GM23248 (cell line): ENCODE measurements at regions not wholly inside any gene's neighbourhood (a gene's known extent, or its start where the extent isn't known, plus 50 kb on each side); places are given as distances from the start of the nearest gene placed in this dataset.
A peak's percentile ranks its signal among the peaks of the same experiment; 100 is the strongest.

Source experiments
- DNase-seq: peaks from one replicate; pipeline ENCODE4 v3.0.0-alpha.2; 2015
- H2AFZ ChIP-seq: fragments of 200-600 bp; sonication (generic); 2 replicates; pipeline ENCODE4 v1.6.1; 2016; ENCODE audit warnings: antibody characterized with exemption
- H3F3A ChIP-seq: fragments of 200-600 bp; sonication (generic); 2 replicates; pipeline ENCODE4 v1.6.1; 2016; ENCODE audit warnings: mild to moderate bottlenecking, antibody characterized with exemption, mixed run types; ENCODE audit not compliant: insufficient read depth
- H3K27ac ChIP-seq: fragments of 200-600 bp; sonication (generic); 2 replicates; pipeline ENCODE4 v1.5.1; 2016; ENCODE audit warnings: mild to moderate bottlenecking
- H3K27me3 ChIP-seq: fragments of 200-600 bp; sonication (generic); replicated peaks from 2 replicates; pipeline ENCODE4 v1.6.1; 2016; ENCODE audit warnings: mild to moderate bottlenecking; ENCODE audit not compliant: insufficient read depth
- H3K36me3 ChIP-seq: fragments of 200-600 bp; sonication (generic); 2 replicates; pipeline ENCODE4 v1.6.1; 2016; ENCODE audit warnings: low read depth, mild to moderate bottlenecking
- H3K4me1 ChIP-seq: fragments of 200-600 bp; sonication (generic); 2 replicates; pipeline ENCODE4 v1.6.1; 2016; ENCODE audit warnings: mild to moderate bottlenecking; ENCODE audit not compliant: insufficient read depth
- H3K4me2 ChIP-seq: fragments of 200-600 bp; sonication (generic); one replicate; pipeline ENCODE4 v1.6.1; 2016; ENCODE audit warnings: mild to moderate bottlenecking; ENCODE audit not compliant: unreplicated experiment
- H3K4me3 ChIP-seq: fragments of 200-600 bp; sonication (generic); 2 replicates; pipeline ENCODE4 v1.5.1; 2016; ENCODE audit warnings: mild to moderate bottlenecking
- H3K79me2 ChIP-seq: fragments of 200-600 bp; sonication (generic); 2 replicates; pipeline ENCODE4 v1.6.1; 2016; ENCODE audit warnings: mild to moderate bottlenecking; ENCODE audit not compliant: insufficient read depth
- H3K9ac ChIP-seq: fragments of 200-600 bp; sonication (generic); 2 replicates; pipeline ENCODE4 v1.6.1; 2016; ENCODE audit warnings: mild to moderate bottlenecking
- H3K9me2 ChIP-seq: fragments of 200-600 bp; sonication (generic); 2 replicates; pipeline ENCODE4 v1.6.1; 2016; ENCODE audit warnings: mixed run types, mild to moderate bottlenecking, moderate library complexity; ENCODE audit not compliant: insufficient read depth
- H3K9me3 ChIP-seq: fragments of 200-600 bp; sonication (generic); one replicate; pipeline ENCODE4 v1.6.1; 2017; ENCODE audit warnings: low read depth
- H4K20me1 ChIP-seq: fragments of 200-600 bp; sonication (generic); 2 replicates; pipeline ENCODE4 v1.6.0; 2016; ENCODE audit not compliant: insufficient read depth
- EZH2 ChIP-seq: fragments of 200-600 bp; sonication (generic); IDR thresholded peaks from 2 replicates; pipeline ENCODE4 v1.6.1; 2018; ENCODE audit warnings: antibody characterized with exemption, mild to moderate bottlenecking; ENCODE audit not compliant: insufficient read depth, poor library complexity, severe bottlenecking
- EZH2phosphoT487 ChIP-seq: fragments of 200-600 bp; sonication (generic); IDR thresholded peaks from 2 replicates; pipeline ENCODE4 v1.6.1; 2018; ENCODE audit warnings: antibody characterized with exemption, moderate library complexity, mild to moderate bottlenecking, low read depth; ENCODE audit not compliant: insufficient read depth
- WGBS, 2 experiments: methylation state at CpG; one replicate each; pipeline ENCODE4 v1.1.6; 2015 to 2017; ENCODE audit warnings: low lambda C conversion rate in 2 of 2, low coverage in 1 of 2; ENCODE audit errors: missing lambda C conversion rate in 2 of 2; 5-methylcytosine and 5-hydroxymethylcytosine counted together
- in situ Hi-C: fragments of 300-500 bp; cut with MboI; formaldehyde crosslinking; loops from 2 replicates; pipeline ENCODE4 v1.15.0; 2020

- TF ChIP-seq EZH2phosphoT487 (no peak), EZH2 (no peak)
- in situ Hi-C loops, result no loop called here
- 16 to 19% methylated on average over 5 of the region's 5 CpGs for WGBS, 2 experiments
Measured at GRCh38 chr6:91155129-91155785, 568.4 kb upstream of the MAP3K7 start.

GRCh38 chr6:91152824-91153223 lies 566.0 kb upstream of the MAP3K7 start:
- Histone ChIP-seq H3K27ac (no peak overlapping the region), H3K4me2 (no peak overlapping the region), H3K36me3 (no peaks in the 10 kb centered on the region), H3K9me3 (no peaks in the 10 kb centered on the region), H3K4me1 (no peaks in the 10 kb centered on the region), H3K27me3 (no peaks in the 10 kb centered on the region), H3K79me2 (no peaks in the 10 kb centered on the region), H3K9ac (no peak overlapping the region), H3K4me3 (no peak overlapping the region), H4K20me1 (no peaks in the 10 kb centered on the region), H3F3A (no peaks in the 10 kb centered on the region), H3K9me2 (no peaks in the 10 kb centered on the region), H2AFZ (no peak overlapping the region)
- TF ChIP-seq EZH2 (no peak), EZH2phosphoT487 (no peak)
- no peak for DNase-seq
- WGBS, 2 experiments, result 47% methylated on average over 5 of the region's 5 CpGs
- in situ Hi-C loops, result no loop called here

More at GRCh38 chr6:91155129-91155785, 568.4 kb upstream of the MAP3K7 start:
- no peak for DNase-seq
- Histone ChIP-seq H3F3A (no peaks in the 10 kb centered on the region), H3K4me1 (no peaks in the 10 kb centered on the region), H3K9me2 (no peaks in the 10 kb centered on the region), H2AFZ (no peak overlapping the region), H3K4me3 (no peak overlapping the region), H3K4me2 (no peak overlapping the region), H3K79me2 (no peaks in the 10 kb centered on the region), H3K27ac (no peak overlapping the region), H3K9ac (no peak overlapping the region), H4K20me1 (no peaks in the 10 kb centered on the region), H3K27me3 (no peaks in the 10 kb centered on the region), H3K9me3 (no peaks in the 10 kb centered on the region), H3K36me3 (no peaks in the 10 kb centered on the region)

GRCh38 chr6:91149956-91150705 lies 563.3 kb upstream of the MAP3K7 start:
- Histone ChIP-seq H3K79me2 (no peaks in the 10 kb centered on the region), H3K9me2 (no peaks in the 10 kb centered on the region), H3K36me3 (no peaks in the 10 kb centered on the region), H3K4me1 (no peaks in the 10 kb centered on the region), H3K9me3 (no peaks in the 10 kb centered on the region), H3K4me2 (no peak overlapping the region), H2AFZ (no peak overlapping the region), H3K9ac (no peak overlapping the region), H3K4me3 (no peak overlapping the region), H3F3A (no peaks in the 10 kb centered on the region), H4K20me1 (no peaks in the 10 kb centered on the region), H3K27ac (no peak overlapping the region), H3K27me3 (no peaks in the 10 kb centered on the region)
- no peak for DNase-seq
- TF ChIP-seq EZH2 (no peak), EZH2phosphoT487 (no peak)
- in situ Hi-C loops, result no loop called here
- 43 to 47% methylated on average over 2 of the region's 2 CpGs for WGBS, 2 experiments

- H3F3A ChIP-seq, result no peaks in the 10 kb centered on the region
- no peak overlapping the region for H3K9ac ChIP-seq
- H3K9me3 ChIP-seq, result no peaks in the 10 kb centered on the region
- H3K79me2 ChIP-seq, result no peaks in the 10 kb centered on the region
- H4K20me1 ChIP-seq, result no peaks in the 10 kb centered on the region
- in situ Hi-C loops, result no loop called here
- H3K4me3 ChIP-seq, result no peak overlapping the region
- no peak for TF ChIP-seq EZH2
- no peak for TF ChIP-seq EZH2phosphoT487
- WGBS, 2 experiments, result 14 to 16% methylated on average over 8 of the region's 8 CpGs
- no peak overlapping the region for H3K4me2 ChIP-seq
- H3K27me3 ChIP-seq, result no peaks in the 10 kb centered on the region
- H3K9me2 ChIP-seq, result no peaks in the 10 kb centered on the region
- no peaks in the 10 kb centered on the region for H3K4me1 ChIP-seq
- H3K27ac ChIP-seq, result no peak overlapping the region
- no peak overlapping the region for H2AFZ ChIP-seq
- no peaks in the 10 kb centered on the region for H3K36me3 ChIP-seq
- peak; percentile 0 for DNase-seq
Measured at GRCh38 chr6:91149246-91149955, 562.5 kb upstream of the MAP3K7 start.
